GM19395 (cell line): ENCODE measurements at regions not wholly inside any gene's neighbourhood (a gene's known extent, or its start where the extent isn't known, plus 50 kb on each side); places are given as distances from the start of the nearest gene placed in this dataset.
A peak's percentile ranks its signal among the peaks of the same experiment; 100 is the strongest.

Experiments
- ATAC-seq: cut with Tn5 transposase; IDR thresholded peaks from one replicate; pipeline ENCODE4 v1.9.1; 2021; ENCODE audit warnings: mild to moderate bottlenecking, moderate library complexity; ENCODE audit not compliant: unreplicated experiment

DNA sequence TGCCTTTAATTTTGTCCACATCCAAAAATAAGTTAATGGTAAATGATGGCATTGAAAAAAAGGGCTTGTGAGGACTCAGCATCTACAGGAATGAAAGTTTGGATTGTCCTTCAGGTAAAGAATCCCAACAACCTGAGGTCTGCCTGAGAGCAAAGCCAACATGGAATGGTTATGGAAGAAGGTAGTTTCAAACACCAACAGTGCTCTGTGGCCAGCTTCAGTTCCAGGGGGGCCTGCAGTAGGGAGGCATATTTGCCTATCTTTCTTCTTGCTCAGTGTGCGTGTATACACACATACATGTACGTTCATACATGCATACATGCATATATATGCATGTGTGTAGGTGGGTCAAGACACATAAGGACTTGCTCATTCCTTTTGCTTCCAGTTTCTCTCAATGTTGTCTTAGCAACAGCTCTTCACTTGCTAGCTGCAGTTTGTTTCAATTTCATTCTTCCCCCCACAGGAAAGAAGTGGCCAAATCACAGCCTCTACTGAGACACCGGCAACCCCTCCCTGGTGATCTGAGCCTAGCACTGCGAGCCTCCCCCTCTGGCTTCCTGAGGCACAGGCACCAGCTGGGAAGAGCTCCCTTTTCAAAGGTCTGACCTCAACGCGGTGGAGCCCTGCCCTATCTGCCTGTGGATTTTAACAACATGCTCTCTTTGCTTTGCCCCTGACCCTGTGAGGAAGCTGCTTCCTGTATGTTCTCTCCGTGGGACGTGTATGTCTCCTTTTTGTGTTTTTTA, 146.2 kb downstream of the KLF13 start:
- peak; percentile 86 for ATAC-seq

DNA sequence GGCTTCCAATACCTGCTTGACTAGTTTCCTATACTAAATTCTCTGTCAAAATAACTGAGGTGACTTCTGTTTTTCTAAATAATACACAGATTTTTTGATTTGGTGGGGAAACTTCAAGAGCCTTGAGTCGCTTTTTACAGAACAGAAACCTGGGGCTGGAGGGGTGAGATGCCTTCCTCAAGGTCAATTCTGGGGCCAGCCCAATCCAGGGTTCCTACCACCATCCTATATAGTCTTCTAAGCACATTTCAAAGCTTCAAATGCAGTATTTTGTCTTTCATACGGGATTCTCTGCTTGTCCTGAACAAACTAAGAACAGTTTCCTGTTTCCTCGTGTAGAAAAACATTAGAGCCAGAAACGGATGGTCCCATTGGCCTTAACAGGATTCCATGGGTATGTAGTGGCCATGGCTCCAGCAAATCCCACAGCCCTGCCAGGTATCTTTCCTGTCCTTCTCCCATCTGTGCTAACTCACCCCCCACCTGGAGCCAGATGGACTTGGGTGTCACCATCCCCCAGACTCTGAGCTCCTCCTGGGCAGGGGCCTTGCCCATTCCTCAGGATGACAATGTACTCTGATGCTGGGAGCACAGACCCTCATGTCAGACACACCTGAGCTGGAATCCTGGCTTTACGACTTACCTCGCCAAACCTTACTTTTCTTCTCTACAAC, 146.9 kb downstream of the KLF13 start:
- ATAC-seq: peak; percentile 29

DNA sequence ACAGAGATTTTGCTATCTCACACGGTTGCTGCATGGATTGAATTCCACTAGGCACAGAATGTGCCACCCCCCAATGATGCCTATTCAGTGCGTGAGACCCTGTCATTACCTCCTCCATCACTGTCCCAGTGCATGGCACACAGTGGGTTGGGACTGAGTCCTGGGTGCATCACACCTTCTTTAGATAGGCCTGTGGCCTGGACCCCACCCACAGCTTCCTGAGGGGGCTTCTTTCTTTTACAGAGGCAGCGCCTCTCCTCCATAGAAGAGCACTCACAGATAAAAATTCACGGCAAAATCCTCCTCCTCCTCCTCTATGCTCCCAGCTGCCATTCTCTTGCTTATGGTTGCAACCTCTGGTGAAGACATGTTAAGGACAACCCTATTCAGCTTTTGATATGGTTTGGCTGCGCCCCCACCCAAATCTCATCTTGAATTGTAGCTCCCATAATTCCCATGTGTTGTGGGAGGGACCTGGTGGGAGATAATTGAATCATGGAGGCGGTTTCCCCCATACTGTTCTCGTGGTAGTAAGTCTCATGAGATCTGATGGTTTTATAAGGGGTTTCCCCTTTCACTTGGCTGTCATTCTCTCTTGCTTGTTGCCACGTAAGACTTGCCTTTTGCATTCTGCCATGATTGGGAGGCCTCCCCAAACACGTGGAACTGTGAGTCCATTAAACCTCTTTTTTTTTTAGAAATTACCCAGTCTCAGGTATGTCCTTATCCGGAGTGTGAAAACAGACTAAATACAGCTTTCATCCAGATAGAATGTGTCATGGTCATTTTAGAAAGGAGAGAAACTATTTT, 147.6 kb downstream of the KLF13 start:
- no peak for ATAC-seq

DNA sequence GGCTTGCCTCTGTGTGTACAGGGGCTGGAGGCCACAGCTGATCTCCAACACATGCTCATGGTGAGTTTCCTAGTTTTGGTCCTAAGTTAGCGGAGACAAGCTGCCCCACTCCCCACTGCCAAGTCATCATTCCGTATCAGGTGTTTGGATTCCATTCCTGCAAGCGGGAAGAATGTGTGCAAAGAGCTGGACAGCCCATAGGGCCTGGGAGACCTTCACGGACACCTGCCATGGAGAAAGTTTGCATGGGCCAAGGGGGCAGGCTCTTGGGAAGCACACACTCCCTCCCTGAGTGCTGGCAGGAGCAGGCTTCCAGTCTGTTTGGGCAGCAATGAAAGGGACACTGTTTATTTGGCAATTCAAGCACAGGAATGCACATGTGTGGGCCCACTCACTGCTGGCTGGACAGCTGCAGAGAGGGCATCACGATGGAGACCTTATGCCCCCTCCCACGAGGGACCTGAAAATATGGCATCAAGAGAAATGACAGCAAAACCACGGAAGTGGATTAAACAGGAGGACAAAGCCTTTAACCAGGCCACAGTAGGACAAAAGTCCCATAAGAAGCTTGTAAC, 149.7 kb downstream of the KLF13 start:
- no peak for ATAC-seq

DNA sequence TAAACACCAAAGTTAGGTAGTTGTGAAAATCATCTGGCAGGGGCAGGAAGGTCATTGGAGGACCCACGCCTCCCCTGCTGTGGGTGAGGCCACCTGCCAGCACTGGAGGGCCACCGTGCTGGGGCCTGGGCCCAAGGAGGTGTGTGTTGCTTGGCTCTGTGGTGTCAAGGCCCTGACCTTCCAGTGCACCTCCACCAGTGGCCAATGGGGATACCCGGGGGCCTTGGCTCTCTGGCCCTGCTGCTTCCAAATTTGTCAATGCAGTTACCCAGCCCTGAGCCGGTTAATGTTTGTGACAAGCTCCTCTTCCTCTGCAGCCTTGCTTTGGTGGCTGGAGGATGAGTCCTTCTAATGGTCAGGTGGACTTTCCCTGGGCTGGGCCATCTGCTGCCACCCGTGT, 150.2 kb downstream of the KLF13 start:
- no peak for ATAC-seq

DNA sequence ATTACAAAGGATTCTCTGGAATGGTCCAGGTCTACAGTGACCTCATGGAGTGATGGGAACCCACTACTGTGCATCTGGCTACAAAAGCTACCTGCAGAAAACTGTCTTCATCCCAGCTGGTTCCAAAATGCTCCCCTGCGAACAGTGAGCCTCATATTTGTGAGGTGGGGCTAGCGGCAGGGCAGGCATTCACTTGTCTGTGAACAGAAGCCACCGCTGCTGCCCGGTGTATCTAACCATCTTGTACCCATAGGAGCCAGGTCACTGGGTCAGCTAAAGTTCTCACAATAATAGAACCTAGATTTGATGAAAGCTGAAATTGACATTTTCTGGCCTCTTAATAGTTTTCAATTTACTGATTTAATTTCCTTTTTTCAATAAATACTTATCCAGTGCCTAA, 150.7 kb downstream of the KLF13 start:
- ATAC-seq: no peak

DNA sequence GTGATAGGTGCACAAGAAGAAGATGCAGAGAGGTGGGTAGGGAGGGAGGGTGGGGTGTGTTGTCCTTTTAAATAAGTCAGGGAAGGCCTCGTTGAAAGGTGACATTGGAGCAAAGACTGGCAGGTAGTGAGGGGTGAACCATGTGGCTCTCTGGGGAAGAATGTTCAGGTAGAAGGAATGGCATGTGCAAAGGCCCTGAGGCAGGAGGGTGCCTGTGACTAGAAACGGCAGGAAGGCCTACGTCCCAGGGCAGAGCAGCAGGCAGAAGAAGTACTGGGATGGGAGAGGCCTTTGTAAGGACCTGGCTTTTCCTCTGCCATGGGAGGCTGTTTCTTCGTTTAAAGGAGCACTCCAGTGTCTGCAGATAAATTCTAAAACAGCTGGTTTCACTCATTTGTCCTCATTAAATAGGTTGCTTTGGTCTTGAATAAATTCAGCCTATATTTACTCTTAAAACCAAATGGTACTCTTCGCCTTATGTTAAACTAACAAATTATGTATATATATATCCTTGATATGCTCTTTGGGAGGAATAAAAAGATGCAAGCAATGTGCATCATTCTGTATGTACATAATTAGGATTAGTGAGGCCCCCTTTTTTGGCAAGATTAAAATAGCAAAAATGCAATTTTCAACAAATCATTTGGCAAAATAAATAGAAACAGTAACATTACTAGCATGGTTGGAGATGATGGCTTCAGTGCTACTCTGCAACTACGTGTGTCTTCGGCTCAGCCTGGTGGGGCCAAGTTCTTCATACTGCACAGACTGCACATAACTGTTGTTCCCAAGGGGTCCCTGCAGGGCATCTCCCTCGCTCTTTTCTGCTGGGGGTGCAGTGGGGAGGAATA, 151.4 kb downstream of the KLF13 start:
- ATAC-seq: no peak

DNA sequence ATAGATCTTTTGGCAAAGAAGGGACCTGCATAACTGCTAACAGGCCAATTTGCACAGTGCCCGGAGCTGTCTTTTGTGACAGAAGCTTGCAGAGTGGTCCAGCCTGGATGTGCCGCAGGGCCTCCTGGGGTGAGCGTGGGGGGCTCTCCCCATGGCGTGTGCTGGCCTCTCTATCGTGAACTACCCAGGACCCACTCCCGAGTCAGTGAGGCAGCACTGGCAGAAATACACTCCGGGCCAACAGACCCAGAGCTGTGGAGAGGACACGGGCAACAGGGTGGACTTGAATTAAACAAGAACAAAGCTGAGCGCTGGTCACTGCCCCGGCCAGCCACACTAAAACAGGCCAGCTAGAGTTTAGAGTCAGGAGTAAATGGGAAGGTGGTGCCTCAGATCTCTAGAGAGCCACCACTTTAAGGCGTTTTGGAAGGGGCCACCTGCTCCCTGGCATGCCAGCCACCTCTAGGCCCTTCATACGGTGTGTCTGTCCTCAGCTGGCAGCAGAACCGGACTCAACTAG, 152.1 kb downstream of the KLF13 start:
- ATAC-seq: no peak

DNA sequence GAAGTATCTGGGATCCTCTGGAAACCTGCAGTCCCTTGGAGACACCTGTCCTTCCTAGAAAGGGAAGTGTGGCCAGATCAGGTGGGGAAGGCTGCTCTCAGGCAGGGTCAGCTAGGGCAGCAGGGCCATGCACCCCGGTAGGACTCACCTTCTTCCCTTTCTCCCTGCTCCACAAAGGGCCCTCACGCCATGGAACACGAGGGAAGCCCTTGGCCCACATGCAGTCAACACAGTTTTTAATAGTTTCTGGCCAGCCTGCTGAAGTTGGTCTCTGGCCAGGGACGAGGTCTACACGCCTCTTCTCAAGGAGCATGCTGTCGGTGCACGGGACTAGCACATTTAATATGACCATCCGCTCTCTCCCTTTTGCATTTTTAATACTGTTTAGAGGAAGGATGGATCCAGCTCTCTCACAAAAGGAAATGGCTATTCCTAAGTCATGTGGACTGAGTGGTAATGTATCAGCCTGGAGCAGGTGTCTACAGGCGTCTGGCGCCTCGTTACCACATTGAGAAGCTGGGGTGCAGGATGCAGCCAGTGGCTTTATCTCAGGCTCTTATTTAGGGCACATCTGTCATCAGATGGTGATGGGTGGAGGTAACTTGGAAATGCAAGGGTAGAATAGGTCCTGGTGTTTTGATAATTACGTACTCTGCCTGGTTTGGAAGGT, 153.9 kb downstream of the KLF13 start:
- ATAC-seq: no peak

DNA sequence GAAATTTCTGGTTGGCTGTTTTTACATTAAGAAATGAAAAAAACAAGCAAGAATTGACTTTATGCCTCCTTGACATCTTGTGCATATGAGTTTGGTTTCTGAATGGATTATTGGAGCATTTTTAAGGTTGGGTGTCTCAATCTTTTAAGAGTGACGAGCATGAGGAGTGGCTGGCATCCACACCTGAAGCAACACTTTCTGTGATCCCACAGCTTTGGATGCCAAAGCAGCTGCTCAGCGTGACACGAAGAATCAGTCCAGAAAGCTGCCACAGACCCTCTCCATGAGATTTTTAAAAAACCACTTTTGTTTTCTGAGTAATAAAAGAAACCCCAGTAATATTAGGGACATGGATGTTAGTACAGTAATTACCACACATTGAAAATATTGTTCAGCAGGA, 154.5 kb downstream of the KLF13 start:
- no peak for ATAC-seq

DNA sequence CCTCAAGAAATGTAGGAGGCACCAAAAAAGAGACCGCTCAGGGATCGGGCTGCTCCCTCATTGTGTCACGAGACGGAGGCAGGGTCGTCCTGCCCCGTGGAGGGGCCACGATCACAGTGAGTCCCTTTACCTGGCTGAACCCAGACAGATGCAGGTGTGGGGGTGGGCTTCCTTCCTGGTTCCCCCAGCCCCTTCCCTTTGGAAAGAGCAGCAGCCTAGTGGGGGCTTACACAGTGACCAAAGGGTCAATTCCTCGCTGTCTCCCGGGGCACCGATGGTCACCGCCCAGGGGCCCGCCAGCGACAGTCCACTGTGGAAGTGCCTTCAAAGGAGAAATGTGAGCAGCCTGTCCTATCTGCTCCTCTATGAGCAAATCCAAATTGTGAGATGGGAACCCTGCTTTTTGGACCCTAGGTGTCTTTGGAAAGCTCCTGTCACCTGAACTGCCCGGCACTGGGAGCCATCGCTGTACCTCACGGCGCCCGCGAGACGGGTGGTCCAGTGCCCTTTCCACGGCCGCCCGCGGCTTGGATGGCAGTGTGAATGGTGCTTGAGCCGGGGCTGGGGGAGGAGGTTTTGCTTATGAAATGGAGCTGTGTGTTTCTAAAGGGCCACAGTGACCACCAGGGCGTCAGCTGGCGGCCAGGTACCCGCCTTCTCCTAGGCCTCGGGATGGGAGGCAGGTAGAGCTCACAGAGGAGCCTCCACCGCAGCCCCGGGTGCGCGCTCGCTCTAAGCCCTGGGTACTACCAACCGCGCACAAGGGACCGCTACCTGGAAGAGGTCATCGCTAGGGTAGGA, 155.7 kb downstream of the KLF13 start:
- no peak for ATAC-seq

DNA sequence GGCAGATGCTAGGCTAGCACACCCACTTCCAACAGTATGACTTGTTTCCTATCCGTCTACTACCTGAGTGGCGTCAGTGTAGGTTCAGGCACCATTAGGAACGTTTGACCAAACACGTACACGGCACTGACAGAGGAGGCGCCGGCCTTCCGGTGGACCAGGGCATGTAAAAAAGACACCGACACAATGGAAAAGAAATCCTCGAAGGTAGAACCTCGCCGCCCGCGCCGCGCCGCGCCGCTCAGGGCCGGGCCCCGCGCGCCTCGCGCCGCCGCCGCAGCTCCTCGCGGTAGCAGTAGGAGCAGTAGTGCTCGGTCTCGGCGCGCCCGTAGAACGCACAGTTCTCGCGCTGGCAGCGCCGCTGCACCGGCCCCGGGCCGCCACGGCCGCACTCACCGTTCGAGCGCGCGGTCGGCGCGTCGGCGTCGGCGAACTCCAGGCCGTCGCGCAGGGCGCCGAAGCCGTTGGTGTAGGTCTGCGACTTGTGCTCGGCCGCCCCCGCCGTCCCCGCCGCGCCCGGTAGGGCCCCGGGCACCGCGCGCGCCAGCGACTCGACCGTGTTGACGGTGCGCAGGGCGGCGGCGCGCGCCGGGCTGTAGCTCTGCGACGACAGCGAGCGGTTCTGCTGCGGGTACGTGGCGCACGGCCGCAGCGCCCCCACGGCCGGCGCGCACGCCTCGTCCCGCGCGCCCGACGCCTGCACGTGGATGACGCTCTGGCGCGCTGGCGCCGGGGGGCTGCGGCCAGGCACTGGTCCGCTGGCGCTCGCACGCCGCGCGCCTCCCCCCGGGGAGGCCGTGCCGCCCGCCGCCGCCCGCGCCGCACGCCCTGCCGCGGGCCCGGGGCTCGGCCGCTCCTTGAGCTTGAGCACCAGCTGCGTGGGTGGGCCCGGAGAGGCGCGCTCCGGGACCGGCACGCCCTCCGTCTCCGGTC, 156.7 kb downstream of the KLF13 start:
- ATAC-seq: peak; percentile 51

DNA sequence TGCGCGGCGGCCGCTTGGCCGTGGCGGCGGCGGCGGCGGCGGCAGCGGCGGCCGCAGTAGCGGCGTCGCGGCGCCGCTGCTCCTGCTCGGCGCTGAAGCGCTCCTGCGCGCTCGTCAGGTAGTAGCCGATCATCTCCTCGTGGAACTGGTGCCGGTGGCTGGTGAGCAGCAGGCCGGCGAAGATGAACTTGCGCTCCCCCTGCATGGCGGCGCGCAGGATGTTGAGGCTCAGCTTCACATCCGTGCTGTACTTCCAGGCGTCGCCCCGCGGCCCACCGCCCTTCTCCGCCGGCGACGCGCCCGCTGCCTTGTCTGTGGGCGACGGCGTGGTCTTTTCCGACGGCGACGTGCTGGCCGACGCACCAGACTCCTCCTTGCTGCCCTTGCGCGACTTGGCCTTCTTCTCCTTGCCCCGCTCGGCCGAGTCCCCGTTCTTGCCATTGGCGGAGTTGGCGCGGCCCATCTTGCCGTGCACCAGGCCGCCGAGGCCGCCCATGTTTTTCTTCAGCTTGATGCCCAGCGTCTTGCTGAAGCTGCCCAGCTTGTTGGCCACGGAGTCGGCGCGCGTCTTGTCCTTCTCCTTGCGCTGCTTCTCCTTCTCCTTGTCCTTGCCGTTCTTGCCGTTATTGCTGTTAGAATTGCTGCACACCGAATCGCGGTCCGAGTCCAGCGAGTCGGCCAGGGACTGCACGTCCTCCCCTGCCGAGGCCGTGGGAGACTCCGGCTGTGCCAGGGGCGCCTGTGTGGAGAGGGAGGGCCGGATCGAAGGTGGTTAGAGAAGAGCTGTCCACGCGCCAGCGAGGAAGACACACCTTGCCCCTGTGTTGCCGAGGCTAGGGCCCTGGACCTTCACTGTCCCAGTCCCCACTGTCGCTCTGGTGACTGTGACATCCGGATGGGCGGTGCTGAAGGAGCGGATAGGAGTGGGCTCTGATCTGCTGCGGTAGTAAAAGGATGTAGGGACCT, 157.6 kb downstream of the KLF13 start:
- ATAC-seq: no peak

DNA sequence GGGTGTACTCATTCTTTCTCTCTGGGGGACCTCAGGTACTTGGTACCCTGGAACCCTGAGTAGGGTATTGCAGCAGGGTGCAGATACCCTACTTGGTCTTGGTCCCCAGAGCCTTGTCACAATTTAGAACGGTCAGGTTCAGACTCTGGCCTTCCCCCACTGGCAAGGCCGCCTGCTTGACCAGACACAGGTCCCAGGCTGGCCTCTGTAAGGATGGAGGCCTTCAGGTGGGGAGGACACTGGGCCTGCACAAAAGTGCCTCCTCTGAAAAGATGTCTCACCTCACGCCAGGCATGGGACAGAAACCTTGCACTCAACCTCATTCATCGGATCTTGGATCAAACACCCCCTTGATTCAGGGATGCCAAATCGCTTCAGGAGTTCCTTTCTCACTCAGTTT, 158.4 kb downstream of the KLF13 start:
- no peak for ATAC-seq

DNA sequence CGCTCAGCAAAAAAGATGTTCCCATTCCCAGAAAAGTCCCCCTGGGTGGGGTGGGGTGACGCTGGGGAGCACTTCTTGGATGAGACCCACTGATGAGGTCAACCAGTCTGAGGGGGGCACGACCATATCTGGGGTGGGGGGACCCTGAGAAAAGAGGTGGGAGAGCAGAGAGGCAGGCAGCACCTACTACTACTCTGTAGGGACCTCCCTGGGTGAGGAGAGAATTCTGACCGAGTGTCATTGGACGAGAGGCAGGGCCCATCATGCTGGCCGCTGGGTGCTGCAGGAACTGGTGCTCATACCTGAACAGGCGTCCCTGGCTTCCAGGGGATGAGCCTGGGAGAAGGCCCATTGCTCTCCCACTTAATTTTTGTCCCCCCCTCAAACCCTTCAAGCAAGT, 158.8 kb downstream of the KLF13 start:
- ATAC-seq: no peak

DNA sequence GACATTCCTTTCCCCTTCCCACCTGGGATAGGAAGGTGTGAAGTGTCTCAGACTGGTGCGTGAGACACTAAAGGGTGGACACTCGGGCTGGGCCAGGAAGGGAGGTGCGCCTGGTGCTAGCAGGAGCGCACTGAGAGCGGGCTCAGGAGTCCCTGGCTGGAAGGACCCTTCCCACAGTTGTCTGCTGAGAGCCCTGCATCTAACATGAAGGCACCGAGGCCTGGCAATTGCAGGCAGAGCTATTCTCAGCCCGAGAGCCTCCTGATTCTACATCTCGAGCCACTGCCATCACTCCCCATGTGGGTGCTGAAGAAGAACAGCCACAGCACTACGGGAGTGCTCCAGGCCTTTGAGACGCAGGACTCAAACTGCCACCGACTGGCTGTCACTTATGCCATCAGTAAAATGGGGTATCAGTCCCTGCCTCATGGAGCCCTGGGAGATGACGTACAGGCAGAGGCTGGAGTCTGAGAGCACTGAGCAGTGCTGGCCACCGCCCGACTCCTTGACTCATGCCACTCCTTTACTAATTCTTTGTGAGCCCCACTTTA, 159.4 kb downstream of the KLF13 start:
- ATAC-seq: no peak
